HG02623 (cell line): ENCODE measurements at regions not wholly inside any gene's neighbourhood (a gene's known extent, or its start where the extent isn't known, plus 50 kb on each side); places are given as distances from the start of the nearest gene placed in this dataset.

Source experiments
- ATAC-seq: cut with Tn5 transposase; IDR thresholded peaks from one replicate; pipeline ENCODE4 v1.9.1; 2021; ENCODE audit warnings: moderate library complexity; ENCODE audit not compliant: unreplicated experiment

DNA sequence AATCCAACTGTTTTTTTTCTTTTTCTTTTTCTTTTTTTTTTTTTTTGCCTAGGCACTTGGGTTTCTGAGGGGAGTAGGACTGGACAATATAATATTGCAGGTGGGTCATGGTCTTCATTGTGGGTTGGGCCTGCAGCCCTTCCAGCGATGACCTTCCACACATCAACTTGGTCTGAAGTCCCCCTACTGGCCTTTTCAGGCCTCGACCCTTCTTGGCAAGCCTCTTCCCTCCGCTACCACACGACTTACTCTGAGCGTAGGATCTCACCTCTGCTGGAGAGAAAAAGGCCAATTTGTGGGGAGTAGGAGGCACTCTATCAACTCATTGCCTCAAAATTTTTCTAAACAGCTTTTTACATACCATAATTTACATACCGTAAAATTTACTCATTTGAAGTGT is 51.1 kb upstream of the GRIK3 start:
- ATAC-seq, result no peak

DNA sequence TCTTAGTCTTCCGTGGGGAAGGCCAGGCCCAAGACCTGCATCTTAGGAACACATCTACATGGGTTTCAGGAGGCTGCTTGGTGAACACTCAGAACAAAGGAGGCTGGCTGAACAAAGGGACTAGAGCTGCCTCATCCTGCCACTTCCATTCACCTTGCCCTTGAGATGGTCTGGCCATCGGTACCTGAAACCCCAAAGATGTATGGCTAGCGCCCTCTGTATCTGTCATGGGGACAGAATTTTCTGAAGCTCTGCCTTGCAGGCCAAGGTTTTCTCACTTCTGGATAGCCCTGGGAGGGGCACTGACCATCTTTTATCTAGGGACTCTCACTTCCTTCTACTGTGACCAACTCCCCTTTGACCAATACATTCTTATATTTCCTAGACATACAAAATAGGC is 55.4 kb upstream of the GRIK3 start:
- no peak for ATAC-seq

DNA sequence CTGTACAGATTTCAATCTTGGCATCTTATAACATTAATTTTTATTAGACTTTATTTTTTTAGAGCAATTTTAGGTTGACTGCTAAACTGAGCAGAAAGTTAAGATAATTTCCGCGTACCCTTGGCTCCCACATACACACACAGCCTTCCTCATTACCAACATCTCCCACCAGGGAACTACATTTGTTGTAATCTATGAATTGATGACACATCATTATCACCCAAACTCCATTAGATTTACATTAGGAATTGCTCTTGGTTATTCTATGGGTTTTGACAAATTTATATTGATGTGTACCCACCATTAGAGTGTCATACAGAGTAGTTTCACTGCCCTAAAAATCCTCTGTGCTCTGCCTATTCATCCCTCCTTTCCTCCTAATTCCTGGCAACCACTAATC is 56.4 kb upstream of the GRIK3 start:
- ATAC-seq, result no peak

DNA sequence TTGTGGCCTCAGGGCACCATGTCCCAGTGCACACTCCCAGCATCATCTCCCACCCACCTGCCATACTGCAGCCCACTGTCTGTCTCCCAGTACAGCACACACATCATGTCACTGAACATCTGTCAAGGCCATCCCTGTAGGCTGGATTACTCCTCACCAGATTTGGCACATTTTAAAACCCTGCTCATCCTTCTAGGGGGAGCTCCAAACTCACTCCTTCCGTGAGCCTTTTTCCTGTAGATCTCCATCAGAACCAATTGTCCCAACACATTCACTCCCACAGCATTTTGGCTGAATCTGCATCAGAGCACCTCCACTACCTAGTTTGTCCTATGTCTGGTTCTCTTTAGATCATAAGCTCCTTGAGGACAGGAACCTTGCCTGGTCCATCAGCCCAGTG is 58.6 kb upstream of the GRIK3 start:
- ATAC-seq, result no peak

DNA sequence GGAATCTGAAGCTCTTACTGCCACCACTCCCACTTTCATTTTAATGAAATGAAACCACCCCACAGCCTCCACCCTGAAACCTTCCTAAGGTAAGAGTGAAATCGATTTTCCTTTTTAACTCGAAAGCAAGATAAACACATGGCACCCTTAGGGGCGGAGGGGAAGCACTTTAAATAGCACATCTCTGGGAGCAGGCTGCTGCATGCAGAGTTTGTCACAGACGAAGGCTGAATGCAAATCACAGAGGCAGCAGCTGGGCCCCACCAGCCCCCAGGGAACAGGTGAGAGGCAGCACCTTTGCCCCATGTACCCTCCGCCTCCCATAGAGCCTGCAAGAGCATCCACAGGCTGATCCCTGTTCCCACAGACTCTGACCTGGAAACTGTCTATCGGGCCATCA is 60.0 kb upstream of the GRIK3 start:
- no peak for ATAC-seq

DNA sequence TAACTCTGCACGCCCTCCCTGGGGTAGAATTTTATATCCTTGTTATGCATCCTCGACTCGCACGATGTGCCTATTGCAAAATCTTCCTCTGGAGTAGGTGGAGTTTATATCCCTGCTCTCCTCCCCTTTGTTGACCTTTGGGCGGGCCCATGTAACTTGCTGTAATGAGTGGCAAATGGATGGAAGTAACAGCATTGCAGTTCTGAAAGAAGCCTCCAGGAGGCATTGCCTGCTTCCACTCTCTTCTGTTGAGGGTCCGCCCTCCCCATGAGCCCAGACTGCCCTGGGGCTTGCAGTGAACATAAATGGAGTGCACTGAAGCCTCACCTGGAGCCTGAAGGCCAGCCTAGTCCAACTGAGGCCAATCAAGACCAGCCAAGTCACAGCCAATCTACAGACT is 62.2 kb upstream of the GRIK3 start:
- ATAC-seq, result no peak

DNA sequence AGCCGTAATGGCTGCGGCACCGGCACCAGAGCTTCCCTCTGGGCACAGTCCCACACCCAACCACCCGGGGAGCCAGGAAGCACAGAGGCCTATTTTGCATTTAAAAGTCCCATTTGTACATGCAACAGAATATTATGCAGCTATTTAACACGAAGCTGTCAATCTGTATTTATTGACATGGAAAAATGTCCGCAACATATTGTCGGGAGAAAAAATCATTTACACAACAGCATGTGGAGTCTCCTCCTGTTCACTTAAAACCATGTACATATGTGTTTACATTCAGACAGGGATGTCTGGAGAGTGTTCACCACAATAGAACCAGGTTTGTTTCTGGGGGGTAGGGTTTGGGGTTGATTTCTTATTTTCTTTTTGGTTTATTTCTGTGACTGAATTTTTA is 63.4 kb upstream of the GRIK3 start:
- ATAC-seq, result no peak

DNA sequence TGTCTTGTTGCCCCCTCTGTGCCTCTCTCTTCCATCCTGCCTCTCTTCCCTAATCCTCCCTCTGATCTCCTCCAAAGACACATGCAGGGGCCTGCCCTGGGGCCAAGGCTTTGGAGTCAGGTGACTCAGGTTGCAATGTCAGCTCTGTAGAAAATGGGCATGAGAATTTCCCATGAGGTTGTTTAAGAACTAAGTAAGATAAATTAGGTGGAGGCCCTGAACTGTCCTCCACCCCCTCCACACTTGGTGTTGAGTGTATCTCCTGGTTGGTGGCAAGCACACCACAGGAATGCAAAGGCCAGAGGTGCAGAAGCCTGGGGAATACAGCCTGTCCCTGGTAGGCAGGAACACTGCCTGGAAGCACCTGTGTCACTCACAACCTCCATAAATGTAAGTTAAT is 63.9 kb upstream of the GRIK3 start:
- no peak for ATAC-seq

DNA sequence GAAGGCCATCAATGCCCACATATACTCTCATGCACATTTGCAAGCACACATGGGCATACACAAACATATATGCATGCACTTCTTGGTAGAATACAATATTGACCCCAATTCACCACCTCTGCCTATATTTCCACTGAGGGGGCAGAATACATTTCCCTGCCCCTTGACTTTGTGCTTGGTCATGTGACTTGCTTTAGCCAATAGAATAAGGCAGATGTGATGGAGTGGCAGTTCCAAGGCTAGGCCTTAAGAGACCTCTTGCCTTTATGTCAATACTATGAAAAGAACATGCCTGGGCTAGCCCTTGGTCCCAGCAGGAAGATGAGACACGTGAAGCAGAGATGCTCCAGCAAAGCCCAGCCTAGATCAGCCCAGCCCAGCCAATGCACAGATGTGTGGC is 66.0 kb upstream of the GRIK3 start:
- no peak for ATAC-seq

DNA sequence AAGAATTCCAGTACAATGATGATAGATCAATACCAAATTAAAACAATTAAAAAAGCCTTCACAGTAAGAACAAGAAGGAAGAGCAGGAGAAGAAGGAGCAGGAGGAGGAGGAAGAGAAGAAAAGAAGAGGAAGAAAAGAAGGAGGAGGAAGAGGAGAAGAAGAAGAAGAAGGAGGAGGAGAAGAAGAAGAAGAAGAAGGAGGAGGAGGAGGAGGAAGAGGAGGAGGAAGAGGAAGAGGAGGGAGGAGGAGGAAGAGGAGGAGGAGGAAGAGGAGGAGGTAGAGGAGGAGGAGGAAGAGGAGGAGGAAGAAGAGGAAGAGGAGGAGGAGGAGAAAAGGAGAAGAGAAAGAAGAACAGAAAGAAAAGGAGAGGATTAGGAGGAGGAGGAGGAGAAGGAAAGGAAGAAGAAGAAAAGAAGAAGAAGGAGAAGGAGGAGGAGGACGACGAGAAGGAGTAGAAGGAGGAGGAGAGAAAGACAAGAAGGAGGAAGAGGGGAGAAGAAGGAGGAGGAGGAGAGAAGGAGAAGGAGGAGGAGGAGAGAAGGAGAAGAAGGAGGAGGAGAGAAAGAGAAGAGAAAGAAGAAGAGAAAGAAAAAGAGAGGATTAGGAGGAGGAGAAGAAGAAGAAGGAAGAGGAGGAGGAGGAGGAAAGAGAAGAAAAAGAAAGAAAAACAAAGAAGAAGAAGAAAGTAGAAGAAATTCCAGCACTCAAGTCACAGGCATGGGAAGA is 68.5 kb upstream of the GRIK3 start:
- ATAC-seq, result no peak

DNA sequence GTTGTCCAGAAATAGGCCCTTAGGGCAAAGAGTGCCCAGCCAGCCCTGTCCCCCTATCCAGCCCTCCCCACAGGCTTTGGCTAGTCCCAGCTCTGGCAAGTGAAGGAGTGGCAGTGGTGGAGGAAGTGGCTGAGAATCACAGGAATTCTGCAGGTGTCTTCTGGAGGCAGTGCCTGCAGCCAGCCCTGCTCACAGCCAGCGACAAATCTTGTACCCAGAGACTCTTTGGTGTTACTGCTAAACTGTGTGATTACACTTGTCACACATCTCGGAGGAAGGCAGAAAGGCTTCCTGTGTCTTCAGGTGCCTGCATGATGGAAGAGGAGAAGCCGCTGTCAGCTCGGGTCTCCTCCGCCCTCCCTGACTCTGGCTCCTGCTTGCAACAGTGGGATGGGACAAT is 71.6 kb upstream of the GRIK3 start:
- no peak for ATAC-seq

DNA sequence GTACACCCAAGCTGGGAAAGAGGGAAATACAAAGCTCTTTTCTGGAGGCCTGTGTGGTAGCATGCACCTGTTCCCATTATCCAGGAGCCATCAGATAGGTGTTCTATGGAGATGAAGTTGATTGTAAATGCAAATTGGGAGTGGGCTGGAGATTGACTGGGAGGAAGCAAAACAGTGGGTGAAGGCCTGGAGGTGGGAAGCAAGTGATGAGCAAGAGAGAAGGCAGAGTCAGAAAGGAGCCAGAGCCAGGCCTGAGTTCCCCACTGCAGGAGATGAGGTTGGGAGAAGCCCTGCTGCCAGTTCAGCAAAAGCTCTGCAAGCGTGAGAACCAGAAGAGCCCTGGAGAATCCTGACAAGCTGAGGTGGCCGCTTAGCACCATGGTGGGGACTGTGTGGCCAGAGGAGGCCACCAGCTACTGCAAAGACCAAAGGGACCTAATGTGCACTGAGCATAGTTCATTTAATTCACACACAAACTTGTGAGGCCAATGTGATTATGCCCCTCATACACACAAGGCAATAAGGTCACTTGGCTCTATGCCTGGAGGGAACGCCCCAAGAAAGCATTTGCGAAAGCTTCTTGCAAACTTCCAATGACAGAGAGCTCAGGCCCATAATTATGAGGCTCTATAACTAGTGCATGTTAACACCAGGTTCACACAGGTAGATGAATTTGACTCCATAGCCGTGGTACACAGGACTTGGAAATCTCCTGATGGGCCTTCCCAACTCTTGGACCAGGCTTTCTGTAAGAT is 73.0 kb upstream of the GRIK3 start:
- no peak for ATAC-seq

DNA sequence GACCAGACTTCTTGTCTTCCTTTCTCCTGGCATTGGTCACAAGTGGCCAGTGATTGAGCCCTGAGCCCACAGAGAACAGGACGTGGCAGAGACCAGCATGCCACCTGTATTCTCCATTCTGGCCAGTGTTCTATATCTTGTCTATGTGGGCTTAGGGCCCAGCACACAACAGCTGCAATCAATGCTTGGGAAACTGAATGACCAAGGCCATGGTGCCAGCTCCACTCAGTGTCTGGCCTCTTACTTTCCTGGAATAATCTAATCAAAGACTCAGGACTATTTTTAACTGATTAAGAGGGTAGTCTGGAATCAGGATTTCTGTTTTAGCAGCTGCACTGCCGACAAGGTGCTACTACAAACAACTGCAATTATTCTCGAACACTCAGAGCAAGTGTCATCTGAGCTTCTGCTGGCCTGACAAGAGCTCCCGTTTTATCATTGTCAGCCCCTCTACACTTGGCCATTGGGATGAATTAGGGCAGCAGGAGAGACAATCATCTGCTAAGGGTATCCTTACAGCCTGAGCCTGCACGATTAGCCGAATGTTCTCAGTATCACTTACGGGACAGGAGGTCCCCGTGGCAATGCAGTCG is 74.4 kb upstream of the GRIK3 start:
- no peak for ATAC-seq

DNA sequence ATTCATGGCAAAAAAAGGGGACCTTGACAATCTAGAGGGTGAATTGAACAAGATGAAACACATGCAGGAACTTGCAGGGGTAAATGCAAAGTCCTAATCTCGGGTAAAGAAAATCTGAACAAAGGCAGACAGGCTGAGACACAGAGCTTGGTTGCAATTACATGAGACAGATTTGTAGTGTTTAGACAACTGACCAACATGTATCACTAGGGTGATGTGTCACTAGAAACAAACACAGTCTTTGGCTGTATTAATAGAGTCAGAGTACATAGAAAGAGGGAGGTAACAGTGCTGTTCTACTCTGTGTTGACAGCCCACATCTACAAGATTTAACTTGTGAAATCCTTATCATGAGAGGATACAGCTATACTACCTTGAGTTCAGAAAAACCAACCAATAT is 78.1 kb upstream of the GRIK3 start:
- ATAC-seq, result no peak

DNA sequence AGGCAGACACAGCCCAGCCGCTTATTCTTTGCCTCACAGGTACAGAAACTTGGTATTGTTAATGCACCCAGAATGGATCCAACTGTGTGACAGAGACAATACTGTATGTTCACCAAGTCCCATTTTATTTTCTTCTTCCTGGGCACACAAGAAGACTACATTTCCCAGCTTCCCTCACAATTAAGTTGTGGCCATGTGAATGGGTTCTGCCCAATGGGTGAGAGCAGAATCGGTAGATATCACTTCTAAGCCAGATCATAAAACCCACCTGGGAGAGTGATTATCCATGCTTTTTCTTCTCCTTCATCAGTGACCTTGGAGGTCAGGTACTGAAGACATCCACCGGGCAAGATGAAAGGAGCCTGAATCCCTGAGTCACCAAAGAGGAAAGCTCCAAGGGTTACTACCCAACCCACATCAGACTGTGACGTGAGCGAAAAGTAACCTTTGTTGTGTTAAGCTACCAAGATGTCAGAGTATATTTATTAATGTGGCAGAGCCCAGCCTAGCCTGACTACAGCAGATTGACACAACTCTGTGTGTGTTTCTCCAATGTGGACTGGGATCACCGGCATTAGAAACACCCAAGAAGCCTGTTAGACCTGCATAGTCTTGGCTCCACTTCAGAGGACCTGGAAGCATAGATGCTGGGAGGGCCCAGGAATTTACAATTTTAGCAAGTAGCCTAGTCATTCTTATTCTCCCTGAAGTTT is 79.1 kb upstream of the GRIK3 start:
- no peak for ATAC-seq

DNA sequence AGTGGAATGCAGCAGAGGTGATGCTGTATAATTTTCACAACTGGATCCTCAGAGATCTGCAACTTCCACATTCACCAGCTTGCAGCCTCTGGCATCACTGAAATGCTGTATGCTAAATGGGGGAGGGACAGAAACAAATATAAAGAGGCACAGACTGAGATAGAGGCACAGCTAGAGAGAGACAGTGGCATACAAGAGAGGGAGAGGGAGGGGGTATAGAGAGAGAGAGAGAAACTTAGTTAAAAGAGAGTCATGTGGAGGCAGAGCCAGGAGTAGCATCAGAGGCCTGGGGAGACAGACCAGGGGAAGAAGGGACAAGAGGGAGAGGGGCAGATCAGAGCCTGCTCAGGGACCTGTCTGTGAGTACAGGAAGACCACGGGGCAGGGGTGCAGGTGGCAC is 84.5 kb upstream of the GRIK3 start:
- no peak for ATAC-seq

DNA sequence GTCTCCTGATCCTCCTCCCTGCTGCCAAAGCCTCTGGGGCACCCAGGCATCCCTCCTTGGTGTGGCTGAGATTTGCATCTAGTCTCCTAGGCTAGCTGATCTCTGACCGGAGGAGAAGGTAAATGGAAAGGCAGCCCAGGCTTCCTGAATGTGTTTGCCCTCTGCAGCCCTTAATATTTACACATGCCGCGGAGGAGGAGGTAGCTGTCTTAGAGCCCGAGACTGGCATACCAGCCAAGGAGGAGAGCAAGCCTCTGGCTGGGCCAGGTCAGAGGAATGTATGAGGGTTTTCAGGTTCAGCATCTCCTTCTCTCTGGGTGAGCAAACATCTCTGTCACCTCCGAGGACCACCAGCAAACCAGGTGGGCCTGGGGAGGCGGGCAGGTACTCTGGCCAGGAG is 86.0 kb upstream of the GRIK3 start:
- ATAC-seq, result no peak

DNA sequence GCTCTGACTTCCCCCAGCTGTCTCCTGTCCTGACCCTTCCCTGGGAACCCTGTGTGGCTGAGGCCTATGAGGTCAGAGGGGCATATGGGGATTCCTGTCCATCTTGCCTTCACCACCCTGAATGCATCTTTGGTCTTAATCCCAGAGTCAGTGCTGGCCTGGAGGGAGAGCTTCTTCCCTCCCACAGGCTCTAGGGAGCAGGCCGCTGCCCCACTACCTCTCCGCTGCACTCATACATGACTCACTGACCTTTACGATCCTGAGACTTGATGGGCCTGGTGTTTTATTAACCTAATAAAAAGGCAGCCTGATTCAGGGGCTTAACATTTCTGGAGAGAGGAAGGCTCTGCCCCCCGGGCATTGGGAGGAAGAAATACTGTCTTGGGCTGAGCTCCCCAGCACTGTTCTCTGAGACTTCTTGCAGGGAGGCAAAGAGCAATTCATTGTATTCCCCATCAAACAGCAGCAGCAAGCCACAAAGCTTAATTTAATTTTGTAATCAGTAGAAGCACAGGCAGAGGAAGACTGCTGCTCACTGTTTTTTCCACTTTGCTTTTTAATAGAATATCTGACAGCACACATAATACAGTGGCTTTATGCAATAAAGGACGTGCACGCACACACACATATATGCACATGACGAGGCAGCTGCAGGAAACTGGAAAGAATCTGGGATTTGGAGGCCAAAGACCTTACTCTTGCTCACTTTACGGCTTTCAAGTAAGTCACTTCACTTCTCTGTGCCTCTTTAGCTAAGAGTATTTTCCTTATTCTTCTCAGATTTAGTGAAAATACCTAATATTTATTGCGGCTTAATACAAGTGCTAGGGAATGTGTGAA is 89.2 kb upstream of the GRIK3 start:
- no peak for ATAC-seq

DNA sequence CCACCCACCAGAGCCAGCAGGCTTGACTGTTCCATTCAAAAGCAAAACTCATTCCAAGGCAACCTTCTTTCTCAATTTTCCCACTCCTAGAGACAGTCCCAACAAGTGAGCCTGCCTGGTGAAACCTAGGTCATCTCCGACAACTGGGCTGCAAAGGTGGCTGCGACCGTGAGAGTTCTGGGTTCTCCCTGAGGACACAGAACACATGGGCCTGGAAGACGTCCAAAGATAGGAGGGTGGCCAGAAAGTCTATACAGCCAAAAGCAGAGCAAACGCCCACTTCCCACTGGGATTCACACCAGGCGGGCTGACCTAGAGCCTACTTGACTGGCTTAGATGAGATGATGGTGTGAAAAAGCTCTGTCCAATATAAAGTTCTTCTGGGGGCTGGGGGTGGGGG is 90.2 kb upstream of the GRIK3 start:
- ATAC-seq, result no peak

DNA sequence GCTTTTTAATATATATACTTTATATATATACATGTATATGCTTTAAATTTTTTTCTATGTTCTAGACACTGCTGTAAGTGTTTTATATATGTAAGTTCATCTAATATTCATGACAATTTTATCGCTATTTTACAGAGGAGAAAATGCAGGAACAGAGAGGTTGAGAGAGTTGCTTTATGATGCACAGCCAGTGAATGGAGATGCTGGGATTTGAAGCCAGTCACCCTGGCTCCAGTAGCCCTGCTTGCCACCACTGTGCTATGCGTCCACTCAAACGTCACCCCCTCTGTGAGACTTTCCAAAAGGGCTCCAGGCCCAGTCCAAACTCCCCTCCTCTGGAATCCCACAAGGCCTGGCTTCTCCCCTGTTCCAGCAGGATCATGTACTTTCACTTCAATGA is 91.0 kb upstream of the GRIK3 start:
- no peak for ATAC-seq

DNA sequence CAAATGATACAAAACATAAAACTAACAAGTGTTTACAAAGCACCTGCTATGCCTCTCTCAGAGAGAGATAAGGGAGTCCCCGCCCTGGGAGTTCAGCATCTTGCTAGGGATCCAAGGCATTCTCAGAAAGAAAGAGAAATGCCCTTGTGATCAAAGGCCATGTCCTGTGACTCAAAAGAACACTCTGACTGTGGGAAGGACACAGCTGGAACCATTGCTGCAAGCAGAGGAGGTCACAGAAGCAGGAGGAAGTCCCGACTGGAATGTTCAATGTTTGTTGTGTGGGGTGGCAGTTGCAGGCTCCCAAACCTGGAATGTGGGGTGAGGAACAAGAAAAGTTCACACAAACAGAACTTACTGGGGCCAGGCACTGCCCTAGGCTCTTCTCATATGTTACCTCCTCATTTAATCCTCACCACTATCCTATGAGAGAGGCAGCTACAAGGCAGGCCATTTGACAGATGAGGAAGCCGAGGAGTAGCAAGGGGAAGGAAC is 93.0 kb upstream of the GRIK3 start:
- ATAC-seq, result no peak
